Liver (tissue), 8 donors: ENCODE measurements at regions not wholly inside any gene's neighbourhood (a gene's known extent, or its start where the extent isn't known, plus 50 kb on each side); places are given as distances from the start of the nearest gene placed in this dataset.

Source experiments
- DNase-seq: peaks from one replicate; pipeline ENCODE4 v3.0.0-alpha.2; 2017; ENCODE audit warnings: low spot score
- H3K27ac ChIP-seq, 2 donors: one replicate each; pipeline ENCODE4 v1.7.0; 2013; ENCODE audit warnings: inconsistent platforms in 2 of 2, low read length in 2 of 2, control low read depth in 1 of 2, low read depth in 1 of 2, mild to moderate bottlenecking in 1 of 2
- H3K27me3 ChIP-seq, 4 donors: one replicate each; pipeline versions ENCODE4 v1.6.1 to v1.7.0; 2013; ENCODE audit warnings: low read length in 3 of 4, inconsistent platforms in 1 of 4, mild to moderate bottlenecking in 1 of 4, moderate library complexity in 1 of 4; ENCODE audit not compliant: control insufficient read depth in 4 of 4, insufficient read depth in 4 of 4
- H3K36me3 ChIP-seq, 4 donors: one replicate each; pipeline versions ENCODE4 v1.6.1 to v1.7.0; 2013; ENCODE audit warnings: low read length in 3 of 4, mild to moderate bottlenecking in 3 of 4, low read depth in 1 of 4, moderate library complexity in 1 of 4; ENCODE audit not compliant: control insufficient read depth in 4 of 4, insufficient read depth in 3 of 4
- H3K4me1 ChIP-seq, 4 donors: one replicate each; pipeline versions ENCODE4 v1.6.1 to v1.7.0; 2013; ENCODE audit warnings: low read length in 3 of 4, mild to moderate bottlenecking in 3 of 4, moderate library complexity in 1 of 4; ENCODE audit not compliant: control insufficient read depth in 4 of 4, insufficient read depth in 4 of 4
- H3K4me3 ChIP-seq, 3 donors: one replicate each; pipeline versions ENCODE4 v1.6.1 to v1.7.0; 2013; ENCODE audit warnings: low read length in 3 of 3, control low read depth in 1 of 3, low read depth in 1 of 3, mild to moderate bottlenecking in 1 of 3
- H3K9ac ChIP-seq, 2 donors: one replicate each; pipeline ENCODE4 v1.7.0; 2013; ENCODE audit warnings: low read length in 2 of 2, mild to moderate bottlenecking in 2 of 2, moderate library complexity in 2 of 2, control low read depth in 1 of 2, low read depth in 1 of 2
- H3K9me3 ChIP-seq, 4 donors: one replicate each; pipeline versions ENCODE4 v1.6.1 to v1.7.0; 2013; ENCODE audit warnings: low read length in 3 of 4; ENCODE audit not compliant: control insufficient read depth in 4 of 4
- ATF3 ChIP-seq: IDR thresholded peaks from 2 replicates; pipeline ENCODE4 v1.6.1; 2016; ENCODE audit warnings: antibody characterized with exemption
- CTCF ChIP-seq: fragments of 150-350 bp; IDR thresholded peaks from 2 replicates; pipeline ENCODE4 v1.5.1; 2017; ENCODE audit warnings: improper control_type of control experiment, low read depth, low read length; ENCODE audit not compliant: missing input control
- EGR1 ChIP-seq, 2 donors: IDR thresholded peaks; 2 replicates each; pipeline ENCODE4 v1.6.1; 2016 to 2018; ENCODE audit warnings: antibody characterized with exemption in 2 of 2, low read depth in 2 of 2
- FOXA2 ChIP-seq: IDR thresholded peaks from 2 replicates; pipeline ENCODE4 v1.6.1; 2016; ENCODE audit warnings: antibody characterized with exemption
- GABPA ChIP-seq, 2 donors: IDR thresholded peaks in 1 of 2; conservative IDR thresholded peaks in 1 of 2; 2 replicates each; pipeline ENCODE4 v1.6.1; 2016; ENCODE audit warnings: antibody characterized with exemption in 2 of 2, mild to moderate bottlenecking in 1 of 2, moderate library complexity in 1 of 2
- HNF4A ChIP-seq, 2 donors: conservative IDR thresholded peaks; 2 replicates each; pipeline ENCODE4 v1.6.1; 2016; ENCODE audit warnings: antibody characterized with exemption in 2 of 2, mild to moderate bottlenecking in 2 of 2
- MAX ChIP-seq: IDR thresholded peaks from 2 replicates; pipeline ENCODE4 v1.6.1; 2016; ENCODE audit warnings: antibody characterized with exemption
- RAD21 ChIP-seq, 2 donors: IDR thresholded peaks; 2 replicates each; pipeline ENCODE4 v1.6.1; 2016; ENCODE audit warnings: antibody characterized with exemption in 2 of 2, mild to moderate bottlenecking in 2 of 2
- REST ChIP-seq: IDR thresholded peaks from 2 replicates; pipeline ENCODE4 v1.6.1; 2016; ENCODE audit warnings: antibody characterized with exemption, mild to moderate bottlenecking
- RXRA ChIP-seq, 2 donors: IDR thresholded peaks; 2 replicates each; pipeline ENCODE4 v1.6.1; 2017 to 2018; ENCODE audit warnings: antibody characterized with exemption in 2 of 2, mild to moderate bottlenecking in 1 of 2
- SP1 ChIP-seq: IDR thresholded peaks from 2 replicates; pipeline ENCODE4 v1.6.1; 2018; ENCODE audit warnings: antibody characterized with exemption, mild to moderate bottlenecking
- TAF1 ChIP-seq: conservative IDR thresholded peaks from 2 replicates; pipeline ENCODE4 v1.6.1; 2016; ENCODE audit warnings: antibody characterized with exemption, mild to moderate bottlenecking
- YY1 ChIP-seq: IDR thresholded peaks from 2 replicates; pipeline ENCODE4 v1.6.1; 2016; ENCODE audit warnings: antibody characterized with exemption, mild to moderate bottlenecking
- ZBTB33 ChIP-seq: IDR thresholded peaks from 2 replicates; pipeline ENCODE4 v1.6.1; 2016; ENCODE audit warnings: antibody characterized with exemption
- WGBS: extraction: QIAGEN DNeasy Blood & Tissue Kit; methylation state at CpG from one replicate; pipeline ENCODE4 v1.1.7; 2013; 5-methylcytosine and 5-hydroxymethylcytosine counted together
- donor health status: healthy.
- donor health status: healthy.
- donor health status: healthy.
- donor health status: healthy.
- donor health status: healthy.

GRCh38 chr22:19610518-19611253 is 86.5 kb upstream of the CLDN5 start (continued):
- TF ChIP-seq RXRA (IDR thresholded peaks at IDR 0.05) = no peak
- no peak for TF ChIP-seq FOXA2

- Histone ChIP-seq H3K4me1 (peaks cover 3 to 13% (median 10%) of the 10 kb centered on the region in 4 donors), H3K9ac (no peak overlapping the region), H3K36me3 (no peaks in the 10 kb centered on the region), H3K9me3 (no peaks in the 10 kb centered on the region), H3K27me3 (no peaks in the 10 kb centered on the region), H3K4me3 (no peak overlapping the region), H3K27ac (no peak overlapping the region)
- DNase-seq = no peak
- TF ChIP-seq EGR1 (IDR thresholded peaks at IDR 0.05; ENCODE audit: low read depth in 2 of 2) (no peak), MAX (no peak), YY1 (no peak), SP1 (no peak), RAD21 (IDR thresholded peaks at IDR 0.05) (no peak), ATF3 (no peak), FOXA2 (no peak), GABPA (IDR thresholded peaks at IDR 0.05 in 1 of 2, conservative IDR thresholded peaks at IDR 0.05 in 1 of 2) (no peak)
- 94% methylated on average over 16 of the region's 16 CpGs for WGBS
These were observed 87.4 kb upstream of the CLDN5 start for GRCh38 chr22:19611590-19611989.

GRCh38 chr22:19612866-19613572 is 88.8 kb upstream of the CLDN5 start:
- 82% methylated on average over 16 of the region's 16 CpGs for WGBS
- no peaks in the 10 kb centered on the region for H3K9me3 ChIP-seq
- TF ChIP-seq RXRA (IDR thresholded peaks at IDR 0.05) (no peak), REST (no peak), SP1 (no peak), TAF1 (no peak), MAX (no peak), FOXA2 (no peak), ZBTB33 (no peak), HNF4A (conservative IDR thresholded peaks at IDR 0.05) (no peak), CTCF (no peak), YY1 (no peak)
- no peaks in the 10 kb centered on the region for H3K27me3 ChIP-seq
- H3K36me3 ChIP-seq = no peaks in the 10 kb centered on the region
- no peak for DNase-seq
- no peak overlapping the region for H3K4me3 ChIP-seq
- H3K27ac ChIP-seq = no peak overlapping the region
- H3K9ac ChIP-seq = no peak overlapping the region
- peaks cover 0 to 5% (median 1%) of the 10 kb centered on the region in 4 donors for H3K4me1 ChIP-seq
